UCSD-AML1 (cell line): ENCODE measurements at regions not wholly inside any gene's neighbourhood (a gene's known extent, or its start where the extent isn't known, plus 50 kb on each side); places are given as distances from the start of the nearest gene placed in this dataset.

Experiments used
- DNase-seq: peaks from one replicate; lab custom pipeline; 2025; ENCODE audit not compliant: unreplicated experiment; lab: John Stamatoyannopoulos, UW

- DNase-seq = no peak
Observed at GRCh38 chr13:47523771-47524170, 477.3 kb downstream of the SUCLA2 start.

GRCh38 chr13:47521890-47522487 is 479.1 kb downstream of the SUCLA2 start:
- DNase-seq = no peak

DNA sequence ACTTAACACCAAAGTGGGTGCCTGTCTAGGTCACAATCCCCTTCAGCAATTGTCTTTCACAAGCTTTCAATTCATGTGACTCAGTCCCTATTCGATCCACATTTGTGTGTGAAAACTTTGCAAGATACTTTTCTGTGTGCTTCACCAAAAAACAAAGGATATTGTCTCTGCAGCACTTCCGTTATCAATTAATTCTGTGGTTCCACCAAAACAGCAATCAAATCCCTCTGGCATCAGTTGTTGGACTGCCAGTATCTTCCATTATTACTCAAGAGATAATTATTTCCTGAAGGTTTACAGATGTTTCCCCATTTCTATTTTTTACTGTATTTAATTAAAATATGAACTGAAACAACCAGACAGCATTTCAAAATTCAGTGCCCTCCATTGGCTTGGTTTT is 481.4 kb downstream of the SUCLA2 start:
- no peak for DNase-seq

GRCh38 chr13:47518530-47518929 is 482.5 kb downstream of the SUCLA2 start:
- DNase-seq = no peak

GRCh38 chr13:47511647-47512046 is 489.4 kb downstream of the SUCLA2 start:
- DNase-seq = no peak

GRCh38 chr13:47508527-47509228 is 492.4 kb downstream of the SUCLA2 start:
- DNase-seq = no peak

DNA sequence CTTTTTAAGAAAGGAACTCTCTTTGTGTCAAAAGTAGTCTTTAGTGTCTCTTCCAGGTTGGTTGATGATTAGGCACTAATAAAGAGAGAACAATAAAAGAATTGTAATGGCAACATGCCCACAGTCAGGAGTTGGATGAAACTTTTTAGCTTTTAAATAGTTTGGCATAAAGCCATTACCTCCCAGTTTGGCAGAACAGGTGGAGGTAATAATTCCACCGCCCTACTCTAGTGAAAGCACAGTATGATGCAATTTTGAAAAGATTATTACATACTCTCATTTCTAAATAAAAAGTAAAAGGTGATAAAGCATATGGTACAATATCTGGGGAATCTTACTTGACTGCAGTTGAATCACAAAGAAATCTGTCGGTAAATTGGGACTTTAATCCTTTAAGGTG is 497.6 kb downstream of the SUCLA2 start:
- DNase-seq = no peak

- no peak for DNase-seq
Observed at GRCh38 chr13:47502166-47502565, 498.9 kb downstream of the SUCLA2 start.

DNA sequence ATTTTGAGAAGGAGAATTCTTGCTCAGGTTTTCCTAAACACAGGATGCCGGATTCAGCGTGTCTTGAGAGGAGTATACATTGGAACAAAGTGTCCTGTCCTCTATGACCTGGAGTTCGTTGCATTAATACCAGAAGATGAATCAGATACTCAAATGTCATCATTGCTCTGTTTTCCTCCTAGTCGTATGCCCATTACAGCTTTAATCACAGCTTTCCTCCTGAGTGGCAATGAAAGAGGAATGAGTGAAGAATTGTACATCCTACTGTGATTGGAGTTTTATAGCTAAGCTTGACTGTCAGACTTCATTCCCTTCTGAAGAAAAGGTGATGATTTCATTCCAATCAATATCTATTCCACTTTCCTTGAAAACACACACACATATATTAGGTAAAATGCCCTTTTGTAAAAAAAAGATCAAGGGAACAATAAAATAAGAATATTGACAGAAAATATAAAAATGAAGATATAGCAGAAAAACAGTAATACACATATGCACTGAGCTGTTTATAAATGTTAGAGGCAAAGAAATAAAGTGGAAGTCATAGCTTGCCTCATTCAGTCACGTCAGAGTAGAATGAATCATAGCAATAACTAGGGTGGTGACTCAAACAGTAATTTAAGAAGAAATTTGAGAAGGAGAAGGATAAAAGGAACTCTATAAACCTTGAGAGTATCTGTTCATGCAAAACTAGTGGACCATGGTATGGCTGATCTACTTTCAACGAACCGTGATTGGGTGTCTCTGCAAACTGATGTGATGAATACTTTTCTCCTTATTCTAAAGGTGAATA is 501.5 kb downstream of the SUCLA2 start:
- DNase-seq = no peak

DNA sequence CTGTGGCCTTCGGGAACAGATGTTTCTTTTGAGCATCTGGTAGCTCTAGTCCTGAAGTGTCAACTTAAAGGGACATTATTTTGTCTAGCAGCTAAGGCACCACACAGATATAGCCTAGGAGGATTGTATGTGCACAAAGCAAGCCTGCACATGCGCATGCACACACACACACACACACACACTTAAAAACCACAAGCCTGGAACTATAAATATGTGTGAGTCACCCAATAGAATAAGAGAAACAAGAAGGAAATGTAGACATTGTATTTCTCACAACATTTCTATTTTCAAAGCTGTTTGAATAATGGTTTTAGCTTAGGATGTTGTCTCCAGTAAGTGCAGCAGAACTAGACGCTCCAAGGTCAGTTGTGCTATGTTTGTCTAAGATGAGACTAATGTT is 516.5 kb downstream of the SUCLA2 start:
- peak; percentile 15 for DNase-seq

DNA sequence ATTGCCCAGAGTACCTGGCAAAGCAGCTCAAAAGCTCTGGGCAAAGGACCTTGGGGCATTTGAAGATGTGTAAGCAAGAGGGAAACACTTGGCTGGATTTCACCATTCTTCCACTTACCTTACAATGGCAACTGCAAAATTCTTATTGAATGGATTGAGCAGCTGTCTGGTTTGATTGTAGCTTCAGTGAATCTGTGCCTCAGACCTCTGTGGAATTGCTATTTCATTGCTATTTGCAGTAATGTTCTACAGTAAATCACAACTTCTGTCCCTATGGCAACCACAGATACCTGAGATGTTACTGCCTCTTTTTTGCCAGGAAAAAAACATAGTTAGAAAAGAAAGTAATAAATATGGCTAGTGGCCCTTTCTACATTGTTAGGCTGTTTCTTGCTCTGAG is 519.5 kb downstream of the SUCLA2 start:
- DNase-seq = no peak

GRCh38 chr13:47480951-47481350 is 520.1 kb downstream of the SUCLA2 start:
- DNase-seq = no peak

GRCh38 chr13:47480121-47480520 is 521.0 kb downstream of the SUCLA2 start:
- DNase-seq = no peak

DNA sequence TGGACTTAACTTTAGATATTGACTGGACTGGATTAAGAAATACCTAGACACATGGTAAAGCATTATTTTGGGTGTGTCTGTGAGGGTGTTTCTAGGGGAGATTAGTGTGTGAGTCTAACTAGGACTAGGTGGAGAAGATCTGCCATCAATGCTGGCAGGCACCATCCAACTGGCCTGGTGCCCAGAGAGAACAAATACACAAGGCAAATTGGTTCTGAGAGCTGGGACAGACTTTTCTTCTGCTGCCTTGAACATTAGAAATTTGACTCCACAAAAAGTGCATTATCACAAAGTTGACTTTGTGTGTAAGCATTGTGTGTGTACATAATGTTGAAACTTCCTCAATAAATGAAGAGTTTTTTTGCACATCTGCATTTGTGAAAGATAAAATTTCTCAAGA is 522.1 kb downstream of the SUCLA2 start:
- no peak for DNase-seq

DNA sequence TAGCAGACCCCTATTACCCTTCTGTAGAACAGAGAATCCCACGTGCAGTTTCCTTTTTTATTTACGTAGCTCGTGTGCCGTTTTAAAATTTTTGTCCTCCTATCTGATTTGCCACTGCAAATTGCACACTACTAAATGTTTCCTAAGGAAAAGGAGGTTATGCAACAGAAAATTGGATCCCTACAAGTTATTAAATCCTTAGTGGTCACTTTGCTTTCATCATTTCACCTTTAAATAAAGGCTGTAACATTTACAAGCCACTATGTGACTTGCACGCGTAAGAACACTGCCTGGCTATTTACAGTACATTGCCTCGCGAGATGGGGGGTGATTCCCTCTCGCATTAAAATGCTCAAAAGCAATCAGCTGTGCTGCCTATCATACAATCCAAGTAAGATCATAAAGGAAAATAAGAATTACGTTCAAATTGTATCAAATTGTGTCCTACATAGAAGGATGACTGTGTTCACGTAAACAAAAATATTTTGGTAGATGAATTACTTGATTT is 525.6 kb downstream of the SUCLA2 start:
- no peak for DNase-seq

DNA sequence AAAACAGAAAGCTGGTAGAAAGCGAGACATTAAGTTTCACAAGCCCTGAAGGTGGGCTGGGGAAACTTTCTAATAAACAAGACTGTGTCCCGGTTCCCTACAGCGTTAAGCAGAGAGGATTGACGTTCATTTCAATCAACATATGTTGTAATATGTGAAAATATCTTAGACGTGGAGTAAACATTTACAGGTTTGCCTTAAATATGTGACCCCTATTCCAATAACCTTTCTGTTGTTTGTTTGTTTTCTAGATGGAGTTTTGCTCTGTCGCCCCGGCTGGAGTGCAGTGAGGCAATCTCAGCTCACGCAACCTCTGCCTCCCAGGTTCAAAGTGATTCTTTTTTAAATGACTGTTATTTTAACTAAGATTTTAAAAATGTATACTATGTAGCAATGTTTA is 526.2 kb downstream of the SUCLA2 start:
- no peak for DNase-seq

DNA sequence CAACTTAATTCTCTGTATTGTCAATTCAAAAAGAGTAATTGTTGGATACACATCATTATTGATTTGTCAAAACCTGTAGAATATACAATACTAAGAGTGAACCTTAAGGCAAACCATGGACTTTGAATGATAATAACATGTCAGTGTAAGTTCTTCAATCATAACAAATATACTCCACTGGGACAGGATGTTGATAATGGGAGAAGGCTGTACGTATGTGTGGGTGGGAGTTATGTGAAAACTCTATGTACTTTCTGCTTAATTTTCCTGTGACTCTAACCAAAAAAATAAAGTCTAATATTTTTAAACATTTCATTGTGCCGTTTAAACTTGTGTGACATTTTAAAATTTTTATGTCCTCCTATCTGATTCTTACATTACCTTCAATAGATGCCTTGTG is 526.7 kb downstream of the SUCLA2 start:
- DNase-seq = no peak

- no peak for DNase-seq
Observed at GRCh38 chr13:47472516-47472915, 528.6 kb downstream of the SUCLA2 start.

- peak; percentile 9 for DNase-seq
Observed at GRCh38 chr13:47463726-47464125, 537.3 kb downstream of the SUCLA2 start.

DNA sequence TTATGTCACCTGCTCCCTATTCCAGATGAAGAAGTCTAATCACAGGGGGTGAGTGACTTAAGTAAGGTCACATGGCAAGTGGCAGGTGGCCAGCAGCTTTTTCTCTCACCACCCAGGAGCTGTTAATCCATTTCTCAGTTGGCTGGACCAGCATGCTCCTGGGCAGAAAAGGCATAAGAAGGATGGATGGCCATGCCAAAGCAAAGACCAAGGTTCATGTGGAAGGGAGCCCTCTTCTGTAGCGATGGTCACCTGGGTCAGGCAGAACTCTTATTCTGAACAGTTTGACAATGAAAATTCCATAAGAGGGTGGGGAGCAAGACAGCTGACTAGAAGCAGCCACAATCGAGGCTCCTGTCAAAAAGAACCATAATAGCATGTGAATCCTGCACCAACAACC is 538.1 kb downstream of the SUCLA2 start:
- DNase-seq = no peak

GRCh38 chr13:47461816-47462215 is 539.3 kb downstream of the SUCLA2 start:
- no peak for DNase-seq

DNA sequence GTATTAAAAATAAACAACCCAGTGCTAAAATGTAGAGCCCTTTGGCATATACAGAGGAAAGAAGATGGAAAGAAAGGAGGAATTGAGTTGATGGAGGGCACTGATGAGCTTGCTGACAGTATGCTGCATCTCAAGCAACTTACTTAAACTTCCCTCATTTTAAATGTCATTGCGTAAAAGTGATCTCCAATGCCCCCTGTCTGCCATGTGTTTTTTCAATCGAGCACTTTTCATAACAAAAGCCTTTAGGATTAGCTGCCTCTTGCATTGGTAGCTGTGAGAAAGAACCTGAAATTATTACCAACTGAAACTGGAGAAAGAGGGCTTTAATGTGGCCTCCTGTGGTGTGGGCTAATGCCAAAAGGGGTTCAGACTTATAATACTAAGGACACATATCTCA is 541.6 kb downstream of the SUCLA2 start:
- no peak for DNase-seq
